Dendritic cell treated with granulocyte-macrophage colony-stimulating factor and Interleukin-4, amounts not matched to agents 40 ng/mL and 50 ng/mL, for 4 days (primary cell): ENCODE measurements at regions not wholly inside any gene's neighbourhood (a gene's known extent, or its start where the extent isn't known, plus 50 kb on each side); places are given as distances from the start of the nearest gene placed in this dataset.
"Not testable (repeated sequence)": the region's sequence is repeated elsewhere in the genome, so short reads cannot be mapped to it uniquely, and the experiment has no call there.

Experiments used
- H3K27ac Mint-ChIP-seq: one replicate; pipeline ENCODE4 v1.8.0; 2022; ENCODE audit warnings: mild to moderate bottlenecking, mixed read lengths
- H3K27me3 Mint-ChIP-seq: one replicate; pipeline ENCODE4 v1.8.0; 2022; ENCODE audit warnings: mild to moderate bottlenecking, mixed read lengths
- H3K36me3 Mint-ChIP-seq: one replicate; pipeline ENCODE4 v1.8.0; 2022; ENCODE audit warnings: low read depth, mixed read lengths
- H3K4me1 Mint-ChIP-seq: one replicate; pipeline ENCODE4 v1.8.0; 2022; ENCODE audit warnings: low read depth, mixed read lengths
- H3K4me3 Mint-ChIP-seq: one replicate; pipeline ENCODE4 v1.8.0; 2022; ENCODE audit warnings: mild to moderate bottlenecking, moderate library complexity, mixed read lengths
- H3K9me3 Mint-ChIP-seq: one replicate; pipeline ENCODE4 v1.8.0; 2022; ENCODE audit warnings: mixed read lengths
- intact Hi-C: fragments of 100-400 bp; cut with micrococcal nuclease; formaldehyde crosslinking; loops from one replicate; pipeline ENCODE4 v1.15.0; 2022

DNA sequence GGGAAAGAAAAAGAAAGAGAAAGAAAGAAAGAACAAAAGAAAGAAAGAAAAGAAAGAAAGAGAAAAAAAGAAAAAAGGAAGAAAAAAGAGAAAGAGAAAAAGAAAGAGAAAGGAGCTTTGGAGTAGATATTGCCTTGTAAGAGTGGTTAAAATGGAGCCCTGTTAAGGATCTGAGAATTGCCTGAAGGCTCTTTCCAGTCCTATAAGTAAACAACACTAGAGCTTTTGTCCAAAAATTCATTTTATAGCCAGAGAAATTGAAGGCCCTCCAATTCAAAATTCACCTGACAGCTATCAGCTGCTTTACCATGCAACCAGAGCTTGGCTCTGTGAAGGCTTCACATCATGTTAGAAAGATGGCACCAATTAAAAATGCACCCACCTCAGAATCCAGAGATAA is 102.1 kb upstream of the FRMD4B start:
- Mint-ChIP-seq H3K27me3 (no peaks in the 10 kb centered on the region), H3K4me3 (no peak overlapping the region), H3K4me1 (peaks cover 29% of the 10 kb centered on the region), H3K36me3 (peaks cover 7% of the 10 kb centered on the region), H3K27ac (no peak overlapping the region), H3K9me3 (peaks cover 10% of the 10 kb centered on the region)
- intact Hi-C loops, result no loop called here

DNA sequence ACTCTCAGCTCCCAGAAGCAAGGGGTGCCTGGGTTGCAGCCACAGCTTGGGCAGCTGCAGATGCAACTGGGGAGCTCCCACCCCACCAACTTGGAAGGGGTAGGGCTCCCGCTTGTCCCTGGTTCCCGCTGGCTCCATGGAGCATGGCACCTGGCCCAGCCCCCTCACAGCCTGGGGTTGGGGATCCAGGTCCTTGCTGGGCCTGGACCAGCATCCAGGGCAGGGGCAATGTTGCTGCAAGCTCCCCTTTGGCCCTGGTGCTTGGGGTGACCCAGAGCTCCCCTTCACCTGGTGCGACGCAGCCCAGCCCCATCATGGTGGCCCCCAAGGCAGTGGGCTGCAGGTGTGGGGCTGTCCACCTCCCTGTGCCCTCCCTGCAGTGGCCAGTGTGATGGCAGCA is 99.6 kb upstream of the FRMD4B start:
- peaks cover 7% of the 10 kb centered on the region for H3K36me3 Mint-ChIP-seq
- intact Hi-C loops, result no loop called here
- no peak overlapping the region for H3K4me3 Mint-ChIP-seq
- H3K27me3 Mint-ChIP-seq, result no peaks in the 10 kb centered on the region
- no peak overlapping the region for H3K27ac Mint-ChIP-seq
- H3K9me3 Mint-ChIP-seq, result peaks cover 10% of the 10 kb centered on the region
- peaks cover 33% of the 10 kb centered on the region for H3K4me1 Mint-ChIP-seq

DNA sequence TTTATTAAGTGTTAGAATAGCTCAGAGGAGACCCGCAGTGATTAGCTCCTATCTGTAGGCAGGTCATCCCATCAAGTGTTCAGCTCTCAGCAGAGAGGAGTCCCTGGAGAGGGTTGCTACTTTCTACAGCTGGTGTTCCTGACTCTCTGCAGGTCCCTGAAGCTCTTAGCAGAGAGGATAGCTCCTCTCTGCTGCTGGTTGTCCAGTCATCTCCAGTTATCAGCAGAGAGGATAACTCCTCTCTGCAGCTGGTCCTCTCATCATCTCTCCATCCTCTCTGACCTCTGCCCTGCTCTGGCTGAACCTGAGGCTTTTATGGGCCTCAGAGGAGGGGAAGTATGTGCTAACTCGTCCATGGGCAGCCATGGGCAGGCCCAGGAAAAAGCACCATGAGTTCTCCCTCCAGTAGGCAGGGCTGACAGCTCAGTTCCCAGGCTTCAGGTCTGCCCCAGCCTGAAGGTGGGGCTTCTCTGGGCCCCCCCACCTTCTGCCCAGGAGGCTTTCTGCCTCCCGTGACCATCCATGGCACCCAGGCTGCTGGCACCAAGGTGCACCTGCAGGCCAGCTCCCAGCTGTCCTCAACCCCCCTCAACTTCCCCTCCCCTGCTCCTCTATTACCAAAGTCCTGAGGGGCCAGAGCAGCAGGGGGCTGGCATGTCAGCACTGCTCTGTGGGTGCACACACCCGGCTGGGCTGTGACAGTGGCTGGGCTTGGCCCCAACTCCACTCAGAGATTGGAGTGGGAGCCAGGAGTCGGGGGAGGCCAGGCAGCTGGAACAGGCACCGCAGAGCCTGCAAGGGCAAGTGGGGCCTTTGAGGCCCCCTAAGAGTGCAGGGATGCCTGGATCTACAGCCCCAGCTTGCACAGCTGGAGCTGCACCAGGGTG is 98.9 kb upstream of the FRMD4B start:
- intact Hi-C loops, result no loop called here
- Mint-ChIP-seq H3K27ac (peak overlapping the region; percentile 63), H3K27me3 (no peaks in the 10 kb centered on the region), H3K36me3 (peaks cover 7% of the 10 kb centered on the region), H3K4me1 (peaks cover 27% of the 10 kb centered on the region), H3K4me3 (no peak overlapping the region), H3K9me3 (peaks cover 10% of the 10 kb centered on the region)

DNA sequence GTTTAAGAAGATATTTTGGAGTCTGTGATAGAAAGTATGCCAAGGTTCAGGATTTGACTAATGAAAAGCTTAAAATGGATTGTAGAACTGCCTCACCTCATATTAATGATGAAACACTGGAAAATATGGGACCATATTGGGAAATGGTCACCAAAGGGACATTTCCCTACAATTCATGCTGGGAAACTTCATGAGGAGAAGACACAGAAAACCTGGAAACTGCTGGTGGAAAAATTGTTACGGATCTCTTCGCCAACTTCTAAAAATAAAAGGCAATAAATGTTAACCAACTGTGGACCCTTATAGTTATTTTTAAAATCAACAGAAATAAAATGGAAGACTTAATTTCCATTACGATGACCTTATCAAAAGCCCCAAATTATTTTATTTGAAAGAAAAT is 97.6 kb upstream of the FRMD4B start:
- Mint-ChIP-seq H3K9me3 (peaks cover 11% of the 10 kb centered on the region), H3K36me3 (peaks cover 7% of the 10 kb centered on the region), H3K27me3 (no peaks in the 10 kb centered on the region), H3K4me1 (peaks cover 29% of the 10 kb centered on the region), H3K4me3 (no peak overlapping the region), H3K27ac (no peak overlapping the region)
- intact Hi-C loops, result no loop called here

DNA sequence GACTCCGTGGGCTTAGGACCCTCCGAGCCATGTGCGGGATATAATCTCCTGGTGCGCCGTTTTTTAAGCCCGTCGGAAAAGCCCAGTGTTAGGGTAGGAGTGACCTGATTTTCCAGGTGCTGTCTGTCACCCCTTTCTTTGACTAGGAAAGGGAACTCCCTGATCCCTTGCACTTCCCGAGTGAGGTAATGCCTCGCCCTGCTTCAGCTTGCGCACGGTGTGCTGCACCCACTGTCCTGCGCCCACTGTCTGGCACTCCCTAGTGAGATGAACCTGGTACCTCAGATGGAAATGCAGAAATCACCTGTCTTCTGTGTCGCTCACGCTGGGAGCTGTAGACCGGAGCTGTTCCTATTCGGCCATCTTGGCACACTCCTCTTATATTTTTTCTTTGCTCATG is 95.1 kb upstream of the FRMD4B start:
- intact Hi-C loops, H3K4me3 Mint-ChIP-seq, H3K27ac Mint-ChIP-seq, H3K27me3 Mint-ChIP-seq, H3K36me3 Mint-ChIP-seq: not testable (repeated sequence)
- Mint-ChIP-seq H3K9me3 (peaks cover 17% of the 10 kb centered on the region), H3K4me1 (peaks cover 29% of the 10 kb centered on the region)

DNA sequence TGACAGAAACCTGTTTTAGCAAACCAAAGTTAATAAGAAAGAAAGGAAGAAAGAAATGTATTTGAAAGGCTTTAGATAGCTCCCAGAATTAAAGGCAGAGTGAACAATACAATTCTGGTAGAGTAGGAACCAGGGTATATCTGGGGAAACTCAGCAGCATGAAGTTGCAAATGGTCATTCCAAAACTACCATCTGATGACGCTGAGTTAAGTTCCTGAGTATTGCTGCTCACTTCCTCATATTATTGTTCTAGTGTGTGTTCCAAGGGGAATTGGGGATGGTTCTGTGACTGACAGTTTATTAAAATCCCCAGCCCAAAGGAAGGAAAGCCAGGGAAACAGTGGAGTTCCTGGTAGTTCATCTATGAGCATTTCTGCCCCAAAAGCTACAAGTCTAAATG is 88.3 kb upstream of the FRMD4B start:
- Mint-ChIP-seq H3K27me3 (no peaks in the 10 kb centered on the region), H3K9me3 (peaks cover 7% of the 10 kb centered on the region), H3K4me3 (no peak overlapping the region), H3K27ac (peak overlapping the region; percentile 71), H3K4me1 (peaks cover 19% of the 10 kb centered on the region), H3K36me3 (no peaks in the 10 kb centered on the region)
- intact Hi-C loops, result no loop called here

DNA sequence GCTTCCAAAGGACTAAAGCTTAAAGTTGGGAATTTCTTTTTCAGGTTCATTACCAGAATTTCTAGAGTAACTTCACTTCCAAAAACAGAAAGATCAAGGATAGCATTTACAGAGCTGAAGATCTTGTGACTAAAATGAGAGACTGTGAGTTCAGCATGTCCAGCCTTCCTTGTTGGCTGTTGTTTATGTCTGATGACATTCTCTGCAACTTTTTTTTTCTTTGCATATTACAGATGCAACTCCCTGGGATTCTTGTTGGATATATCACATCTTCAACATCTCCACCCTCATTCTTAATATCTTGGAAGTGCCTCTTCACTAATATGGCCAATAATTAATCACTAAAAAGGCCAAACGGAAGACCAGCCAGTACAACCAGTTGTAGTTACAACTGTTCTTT is 86.2 kb upstream of the FRMD4B start:
- Mint-ChIP-seq H3K36me3 (no peaks in the 10 kb centered on the region), H3K27ac (no peak overlapping the region), H3K4me1 (peaks cover 24% of the 10 kb centered on the region), H3K27me3 (no peaks in the 10 kb centered on the region), H3K9me3 (no peaks in the 10 kb centered on the region), H3K4me3 (no peak overlapping the region)
- intact Hi-C loops, result no loop called here

DNA sequence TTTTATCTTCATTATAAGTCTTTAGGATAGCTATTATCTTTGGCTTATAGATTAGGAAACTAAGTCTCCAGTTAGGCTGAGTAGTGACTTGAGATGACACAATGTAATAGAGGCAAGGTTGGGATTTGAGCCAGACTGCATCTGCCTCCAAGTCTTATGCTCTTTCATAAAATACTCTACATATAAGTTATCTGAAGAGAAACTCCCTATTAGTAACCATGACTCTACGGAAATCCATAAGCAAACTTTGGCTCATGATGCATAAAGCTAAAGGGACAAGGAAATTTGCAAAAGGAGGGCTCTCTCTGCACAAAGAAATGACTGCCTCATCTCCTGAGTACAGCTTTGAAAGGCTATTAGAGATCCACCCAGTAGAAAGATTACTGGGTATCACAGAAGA is 77.6 kb upstream of the FRMD4B start:
- no peaks in the 10 kb centered on the region for H3K36me3 Mint-ChIP-seq
- no peak overlapping the region for H3K4me3 Mint-ChIP-seq
- intact Hi-C loops, result no loop called here
- H3K4me1 Mint-ChIP-seq, result peaks cover 20% of the 10 kb centered on the region
- no peaks in the 10 kb centered on the region for H3K27me3 Mint-ChIP-seq
- no peak overlapping the region for H3K27ac Mint-ChIP-seq
- no peaks in the 10 kb centered on the region for H3K9me3 Mint-ChIP-seq

DNA sequence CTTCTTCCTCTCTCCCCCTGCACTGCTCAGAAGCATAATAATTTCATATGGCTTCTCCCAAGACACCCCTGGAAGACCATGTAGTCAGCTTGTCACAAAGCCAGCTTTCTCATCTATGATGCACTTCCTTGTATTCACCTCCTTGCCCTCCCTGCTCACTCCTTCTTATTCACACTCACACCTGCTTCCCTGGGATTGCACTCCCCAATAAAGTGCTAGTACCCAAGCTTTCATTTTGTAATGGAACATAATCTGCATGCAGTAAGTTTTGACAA is 76.9 kb upstream of the FRMD4B start:
- H3K27me3 Mint-ChIP-seq, result no peaks in the 10 kb centered on the region
- H3K9me3 Mint-ChIP-seq, result no peaks in the 10 kb centered on the region
- H3K4me1 Mint-ChIP-seq, result peaks cover 23% of the 10 kb centered on the region
- H3K27ac Mint-ChIP-seq, result no peak overlapping the region
- H3K36me3 Mint-ChIP-seq, result no peaks in the 10 kb centered on the region
- intact Hi-C loops, result no loop called here
- H3K4me3 Mint-ChIP-seq, result no peak overlapping the region

DNA sequence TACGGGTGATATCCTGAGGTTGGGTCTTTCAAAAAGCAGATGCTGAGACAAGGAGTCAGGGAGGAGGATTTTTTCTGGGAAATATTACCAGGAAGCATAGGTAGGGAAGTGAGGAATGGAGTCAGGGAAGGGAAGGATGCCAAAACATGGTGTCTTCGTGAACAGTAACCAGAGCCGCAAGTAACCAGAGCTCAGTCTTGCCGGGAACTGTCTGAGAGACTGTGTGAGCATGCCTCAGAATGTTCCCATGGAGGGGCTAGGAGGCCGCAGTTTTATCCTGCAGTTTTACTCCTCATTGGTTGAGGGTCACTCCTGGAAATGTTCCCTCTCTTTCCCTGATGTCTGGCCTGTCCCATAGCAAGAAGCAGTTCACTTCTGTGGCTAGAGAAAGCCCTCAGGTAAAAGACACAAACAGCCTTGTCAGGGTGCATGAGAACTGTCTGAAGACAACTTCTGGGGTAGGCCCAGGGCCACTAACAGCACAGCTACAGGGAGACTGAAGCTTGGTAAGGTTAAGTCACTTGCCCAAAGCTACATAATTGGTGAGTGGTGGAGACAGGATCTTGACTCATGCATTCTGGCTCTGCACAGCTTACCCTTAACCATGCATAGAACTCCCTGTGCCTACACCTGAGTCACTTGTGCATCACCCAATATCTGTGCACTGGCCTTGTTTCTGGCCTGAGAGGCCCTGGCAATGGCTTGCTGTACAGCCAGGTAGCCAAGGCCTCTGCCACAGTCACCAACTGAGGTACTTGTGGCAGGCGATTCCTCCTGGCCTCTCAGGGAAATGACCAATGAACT is 76.3 kb upstream of the FRMD4B start:
- no peak overlapping the region for H3K4me3 Mint-ChIP-seq
- no peaks in the 10 kb centered on the region for H3K27me3 Mint-ChIP-seq
- H3K9me3 Mint-ChIP-seq, result no peaks in the 10 kb centered on the region
- H3K27ac Mint-ChIP-seq, result no peak overlapping the region
- no peaks in the 10 kb centered on the region for H3K36me3 Mint-ChIP-seq
- intact Hi-C loops, result no loop called here
- peaks cover 25% of the 10 kb centered on the region for H3K4me1 Mint-ChIP-seq

DNA sequence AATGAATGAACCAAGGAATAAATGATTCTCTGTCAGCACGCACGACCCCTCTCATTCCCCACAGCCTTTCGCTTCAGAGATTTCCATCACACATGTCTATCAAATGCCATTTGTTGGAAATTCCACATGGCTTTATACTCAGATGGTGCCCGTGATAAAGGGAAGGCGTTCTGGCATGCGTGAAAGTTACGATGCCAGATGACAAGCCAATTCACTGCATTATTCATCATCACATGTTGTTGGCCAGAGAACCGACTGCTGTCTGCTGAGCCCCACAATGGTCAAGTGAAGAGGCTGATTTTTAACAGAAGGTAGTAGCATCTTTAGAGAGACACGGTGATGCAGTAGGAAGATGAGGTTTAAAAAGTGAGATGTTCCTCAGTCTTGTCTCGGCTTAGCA is 74.1 kb upstream of the FRMD4B start:
- H3K27ac Mint-ChIP-seq, result no peak overlapping the region
- intact Hi-C loops, result no loop called here

DNA sequence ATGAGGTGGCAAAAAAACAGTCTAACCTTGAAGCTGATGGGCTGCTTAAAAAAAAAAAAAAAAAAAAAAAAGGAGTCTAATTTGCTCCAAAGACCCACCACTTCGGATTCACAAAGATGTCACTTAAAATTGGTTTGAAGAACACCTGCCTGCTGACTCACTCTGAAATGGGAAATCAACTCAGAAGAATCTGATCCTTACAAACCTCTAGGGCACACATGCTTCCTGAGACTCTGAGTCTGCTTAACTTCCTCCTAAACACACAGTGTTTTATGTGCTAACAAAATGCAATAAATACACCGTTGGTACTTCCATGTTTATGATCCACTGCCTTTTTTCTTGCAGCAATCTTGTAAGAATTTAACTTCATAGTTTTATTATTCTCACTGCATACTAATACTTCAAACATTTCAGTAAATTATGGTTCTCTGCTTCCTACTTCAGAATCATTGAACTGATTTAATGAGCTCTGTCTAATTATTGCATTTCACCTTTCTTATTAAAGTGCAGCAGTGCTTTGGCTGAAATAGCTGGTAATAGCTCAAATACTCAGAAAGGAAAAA is 73.0 kb upstream of the FRMD4B start:
- H3K27me3 Mint-ChIP-seq, result no peaks in the 10 kb centered on the region
- H3K27ac Mint-ChIP-seq, result no peak overlapping the region
- H3K36me3 Mint-ChIP-seq, result no peaks in the 10 kb centered on the region
- intact Hi-C loops, result no loop called here
- no peak overlapping the region for H3K4me3 Mint-ChIP-seq
- no peaks in the 10 kb centered on the region for H3K9me3 Mint-ChIP-seq
- H3K4me1 Mint-ChIP-seq, result peaks cover 25% of the 10 kb centered on the region

More for the DNA sequence above, 74.1 kb upstream of the FRMD4B start:
- no peak overlapping the region for H3K4me3 Mint-ChIP-seq
- no peaks in the 10 kb centered on the region for H3K9me3 Mint-ChIP-seq
- H3K27me3 Mint-ChIP-seq, result no peaks in the 10 kb centered on the region
- H3K4me1 Mint-ChIP-seq, result peaks cover 25% of the 10 kb centered on the region
- no peaks in the 10 kb centered on the region for H3K36me3 Mint-ChIP-seq

DNA sequence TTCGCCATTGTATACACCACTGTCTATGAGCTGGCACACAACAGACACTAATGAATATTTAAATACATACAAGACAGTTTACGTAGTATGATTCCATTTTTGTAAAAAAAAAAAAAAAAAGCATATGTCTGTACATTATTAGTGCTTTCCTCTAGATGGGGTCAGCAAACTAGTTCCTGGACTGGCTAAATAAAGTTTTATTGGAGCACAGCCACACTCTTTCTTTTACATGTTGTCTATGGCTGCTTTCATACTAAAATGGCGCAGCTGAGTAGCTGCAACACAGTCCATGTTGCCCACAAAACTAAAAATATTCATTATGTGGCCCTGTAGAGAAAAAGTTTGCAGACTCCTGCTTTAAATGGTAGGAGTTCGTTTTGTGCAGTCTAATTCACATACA is 70.7 kb upstream of the FRMD4B start:
- no peak overlapping the region for H3K4me3 Mint-ChIP-seq
- H3K4me1 Mint-ChIP-seq, result peaks cover 12% of the 10 kb centered on the region
- H3K9me3 Mint-ChIP-seq, result no peaks in the 10 kb centered on the region
- H3K27me3 Mint-ChIP-seq, result no peaks in the 10 kb centered on the region
- no peak overlapping the region for H3K27ac Mint-ChIP-seq
- no peaks in the 10 kb centered on the region for H3K36me3 Mint-ChIP-seq
- intact Hi-C loops, result no loop called here

DNA sequence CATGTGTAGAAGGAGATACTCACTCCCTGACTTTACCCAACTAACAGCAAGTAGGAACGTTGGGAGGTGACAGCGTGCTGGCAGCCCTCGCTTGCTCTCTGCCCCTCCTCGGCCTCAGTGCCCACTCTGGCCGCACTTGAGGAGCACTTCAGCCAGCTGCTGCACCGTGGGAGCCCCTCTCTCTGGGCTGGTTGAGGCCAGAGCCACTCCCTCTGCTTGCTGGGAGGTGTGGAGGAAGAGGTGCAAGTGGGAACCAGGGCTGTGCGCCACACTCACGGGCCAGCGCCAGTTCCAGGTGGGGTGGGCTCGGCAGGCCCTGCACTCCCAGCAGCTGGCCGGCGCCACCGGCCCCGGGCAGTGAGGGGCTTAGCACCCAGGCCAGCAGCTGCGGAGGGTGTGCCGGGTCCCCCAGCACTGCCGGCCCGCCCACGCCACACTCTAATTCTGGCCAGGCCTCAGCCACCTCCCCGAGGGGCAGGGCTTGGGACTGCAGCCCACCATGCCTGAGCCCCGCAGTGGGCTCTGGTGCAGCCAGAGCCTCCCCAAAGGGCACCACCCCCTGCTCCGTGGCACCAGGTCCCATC is 68.4 kb upstream of the FRMD4B start:
- intact Hi-C loops, result no loop called here
- Mint-ChIP-seq H3K9me3 (no peaks in the 10 kb centered on the region), H3K27ac (no peak overlapping the region), H3K36me3 (no peaks in the 10 kb centered on the region), H3K4me1 (peaks cover 11% of the 10 kb centered on the region), H3K27me3 (no peaks in the 10 kb centered on the region), H3K4me3 (no peak overlapping the region)
